IMR-90 (cell line): ENCODE measurements at regions not wholly inside any gene's neighbourhood (a gene's known extent, or its start where the extent isn't known, plus 50 kb on each side); places are given as distances from the start of the nearest gene placed in this dataset.

Experiments
- ATAC-seq: fragments of 200-7000 bp; cut with Tn5 transposase; 2 replicates; pipeline ENCODE4 v1.9.1; 2020; ENCODE audit warnings: low read depth, mild to moderate bottlenecking, moderate library complexity
- BruUV-seq: library from RNA; stranded (reverse); fragments of 400-500 nt; replicated peaks from 2 replicates; lab custom pipeline; 2021; lab: Mats Ljungman, UMichigan
- CTCF ChIA-PET: fragments of 300-600 bp; formaldehyde crosslinking; extraction: SDS; loops from one replicate; lab custom pipeline; 2021; ENCODE audit warnings: antibody characterized with exemption; lab: Yijun Ruan, JAX
- POLR2A ChIA-PET: fragments of 300-600 bp; sonication (Branson Sonifier 250); formaldehyde crosslinking; loops from one replicate; lab custom pipeline; 2022; ENCODE audit warnings: antibody characterized with exemption; ENCODE audit not compliant: unreplicated experiment; lab: Charles Lee
- DNase-seq: peaks from one replicate; pipeline ENCODE4 v3.0.0; 2013
- H2AFZ ChIP-seq: replicated peaks from 2 replicates; pipeline ENCODE3; 2013; ENCODE audit warnings: low read length, mild to moderate bottlenecking; ENCODE audit not compliant: poor library complexity
- H2AK5ac ChIP-seq: 2 replicates; pipeline ENCODE4 v1.6.1; 2013; ENCODE audit warnings: low read depth, low read length, inconsistent platforms
- H2AK9ac ChIP-seq: replicated peaks from 2 replicates; pipeline ENCODE3; 2013; ENCODE audit warnings: mild to moderate bottlenecking, low read depth, low read length, moderate library complexity; ENCODE audit not compliant: poor library complexity
- H2BK120ac ChIP-seq: 2 replicates; pipeline ENCODE4 v1.6.1; 2013; ENCODE audit warnings: low read depth, low read length, inconsistent platforms
- H2BK15ac ChIP-seq: 3 replicates; pipeline ENCODE4 v1.6.1; 2013; ENCODE audit warnings: low read depth, low read length, inconsistent platforms
- H2BK20ac ChIP-seq: 2 replicates; pipeline ENCODE4 v1.6.1; 2013; ENCODE audit warnings: low read depth, mild to moderate bottlenecking, inconsistent platforms, low read length, moderate library complexity
- H2BK5ac ChIP-seq: 2 replicates; pipeline ENCODE4 v1.6.1; 2013; ENCODE audit warnings: mild to moderate bottlenecking, low read depth, low read length, inconsistent platforms; ENCODE audit not compliant: poor library complexity, severe bottlenecking
- H3K14ac ChIP-seq: replicated peaks from 2 replicates; pipeline ENCODE4 v1.6.1; 2013; ENCODE audit warnings: low read depth, low read length, inconsistent platforms
- H3K18ac ChIP-seq: 2 replicates; pipeline ENCODE4 v1.6.1; 2013; ENCODE audit warnings: low read depth, low read length, control low read depth
- H3K23ac ChIP-seq: 2 replicates; pipeline ENCODE4 v1.6.1; 2013; ENCODE audit warnings: low read depth, low read length, inconsistent platforms
- H3K27ac ChIP-seq: 2 replicates; pipeline ENCODE4 v1.5.1; 2013; ENCODE audit warnings: mild to moderate bottlenecking, control low read depth, low read length; ENCODE audit not compliant: insufficient read depth
- H3K27me3 ChIP-seq: 2 replicates; pipeline ENCODE4 v1.6.1; 2013; ENCODE audit warnings: low read length; ENCODE audit not compliant: control insufficient read depth, insufficient read depth
- H3K36me3 ChIP-seq: 2 replicates; pipeline ENCODE4 v1.6.1; 2013; ENCODE audit warnings: low read length, mixed read lengths; ENCODE audit not compliant: control insufficient read depth, insufficient read depth
- H3K4ac ChIP-seq: 2 replicates; pipeline ENCODE4 v1.6.1; 2013; ENCODE audit warnings: low read depth, low read length, inconsistent platforms
- H3K4me1 ChIP-seq: 2 replicates; pipeline ENCODE4 v1.6.1; 2013; ENCODE audit warnings: low read length, mixed read lengths; ENCODE audit not compliant: control insufficient read depth, insufficient read depth
- H3K4me2 ChIP-seq: 2 replicates; pipeline ENCODE4 v1.6.1; 2013; ENCODE audit warnings: low read depth, mild to moderate bottlenecking, control low read depth, low read length, moderate library complexity
- H3K4me3 ChIP-seq: 2 replicates; pipeline ENCODE4 v1.5.1; 2013; ENCODE audit warnings: low read depth, mild to moderate bottlenecking, control low read depth, low read length, moderate library complexity; ENCODE audit not compliant: insufficient read depth
- H3K56ac ChIP-seq: 2 replicates; pipeline ENCODE4 v1.6.1; 2013; ENCODE audit warnings: low read length, inconsistent platforms; ENCODE audit not compliant: insufficient read depth; ENCODE audit errors: extremely low read depth
- H3K79me1 ChIP-seq, 2 experiments: 2 replicates each; pipeline ENCODE4 v1.6.1; 2013; ENCODE audit warnings: low read length in 2 of 2, inconsistent platforms in 1 of 2, low read depth in 1 of 2
- H3K9ac ChIP-seq: 2 replicates; pipeline ENCODE4 v1.6.1; 2013; ENCODE audit warnings: low read depth, low read length, control low read depth
- H3K9me1 ChIP-seq: 2 replicates; pipeline ENCODE4 v1.6.1; 2013; ENCODE audit warnings: low read length, inconsistent platforms; ENCODE audit not compliant: insufficient read depth
- H3K9me3 ChIP-seq: 2 replicates; pipeline ENCODE4 v1.6.1; 2013; ENCODE audit warnings: low read length; ENCODE audit not compliant: control insufficient read depth, insufficient read depth
- H4K20me1 ChIP-seq: 2 replicates; pipeline ENCODE4 v1.6.1; 2013; ENCODE audit warnings: low read length, inconsistent platforms; ENCODE audit not compliant: insufficient read depth
- H4K5ac ChIP-seq: 2 replicates; pipeline ENCODE4 v1.6.1; 2013; ENCODE audit warnings: mild to moderate bottlenecking, low read depth, low read length, control low read depth
- H4K8ac ChIP-seq, 2 experiments: 2 replicates each; pipeline ENCODE4 v1.6.1; 2013; ENCODE audit warnings: low read depth in 2 of 2, low read length in 2 of 2, control low read depth in 1 of 2, inconsistent platforms in 1 of 2
- H4K91ac ChIP-seq: 2 replicates; pipeline ENCODE4 v1.6.1; 2013; ENCODE audit warnings: low read depth, low read length, inconsistent platforms; ENCODE audit not compliant: insufficient read depth
- BHLHE40 ChIP-seq: fragments of 150-350 bp; IDR thresholded peaks from 2 replicates; pipeline ENCODE4 v1.6.1; 2016; ENCODE audit warnings: mild to moderate bottlenecking, low read depth, low read length
- ELK1 ChIP-seq: fragments of 150-350 bp; IDR thresholded peaks from 2 replicates; pipeline ENCODE4 v1.6.1; 2016; ENCODE audit warnings: low read depth, mild to moderate bottlenecking, low read length, moderate library complexity, borderline replicate concordance
- MAFK ChIP-seq: IDR thresholded peaks from 2 replicates; pipeline ENCODE4 v1.6.1; 2012; ENCODE audit warnings: low read depth, low read length, improper control_type of control experiment
- MXI1 ChIP-seq: IDR thresholded peaks from 2 replicates; pipeline ENCODE4 v1.6.1; 2012; ENCODE audit warnings: low read depth, mild to moderate bottlenecking, low read length, moderate library complexity, borderline replicate concordance
- RAD21 ChIP-seq: IDR thresholded peaks from 2 replicates; pipeline ENCODE4 v1.6.1; 2012; ENCODE audit warnings: low read length, improper control_type of control experiment
- RCOR1 ChIP-seq: IDR thresholded peaks from 2 replicates; pipeline ENCODE4 v1.6.1; 2012; ENCODE audit warnings: mild to moderate bottlenecking, low read length, improper control_type of control experiment; ENCODE audit not compliant: insufficient replicate concordance
- USF2 ChIP-seq: fragments of 150-350 bp; IDR thresholded peaks from 2 replicates; pipeline ENCODE4 v1.6.1; 2017; ENCODE audit warnings: mild to moderate bottlenecking, antibody characterized with exemption, low read length, low read depth
- WGBS, 2 experiments: methylation state at CpG; one replicate each; pipeline versions ENCODE4 v1.1.5 to v1.1.7; 2013; ENCODE audit warnings: missing lambda C conversion rate in 2 of 2; ENCODE audit not compliant: insufficient read length in 1 of 2; ENCODE audit errors: extremely low coverage in 2 of 2; 5-methylcytosine and 5-hydroxymethylcytosine counted together
- dilution Hi-C: fragments of 300-500 bp; cut with HindIII; formaldehyde crosslinking; loops from one replicate; pipeline ENCODE4 v1.14.3; 2018; ENCODE audit warnings: low sequenced_read_pairs; ENCODE audit not compliant: unreplicated experiment
- in situ Hi-C: fragments of 300-500 bp; cut with MboI; formaldehyde crosslinking; loops from 3 replicates; pipeline ENCODE4 v1.14.3; 2019; ENCODE audit warnings: low sequenced_read_pairs, inconsistent platforms, mixed read lengths
- intact Hi-C: fragments of 100-400 bp; cut with micrococcal nuclease; formaldehyde crosslinking; loops from 2 replicates; pipeline ENCODE4 v1.10.0; 2022

- ATAC-seq (no peak), DNase-seq (no peak)
- Histone ChIP-seq H4K5ac (no peak overlapping the region), H4K8ac (no peak overlapping the region), H2AK5ac (no peak overlapping the region), H3K56ac (no peak overlapping the region), H3K4me2 (no peak overlapping the region), H3K4ac (no peak overlapping the region), H3K9ac (no peak overlapping the region), H3K14ac (no peak overlapping the region), H2BK20ac (no peak overlapping the region), H2AK9ac (no peak overlapping the region), H3K79me1 (no peaks in the 10 kb centered on the region), H4K20me1 (no peaks in the 10 kb centered on the region), H2BK15ac (no peak overlapping the region), H3K9me1 (no peaks in the 10 kb centered on the region), H2AFZ (no peak overlapping the region), H3K4me1 (no peaks in the 10 kb centered on the region), H3K18ac (no peak overlapping the region), H2BK5ac (no peak overlapping the region), H3K23ac (no peak overlapping the region), H2BK120ac (no peak overlapping the region), H3K4me3 (no peak overlapping the region), H3K36me3 (no peaks in the 10 kb centered on the region), H4K91ac (no peak overlapping the region), H3K27me3 (no peaks in the 10 kb centered on the region; the same call in 1 of the 2 replicates), H3K27ac (no peak overlapping the region), H3K9me3 (no peaks in the 10 kb centered on the region; the same call in 1 of the 2 replicates)
- TF ChIP-seq MAFK, result no peak
- no peak for TF ChIP-seq MXI1
- TF ChIP-seq RAD21, result no peak
- no peak for TF ChIP-seq ELK1
- TF ChIP-seq BHLHE40, result no peak
- TF ChIP-seq USF2, result no peak
- no peak for TF ChIP-seq RCOR1
- intact Hi-C loops (no loop called here), dilution Hi-C loops (no loop called here), in situ Hi-C loops (no loop called here)
- WGBS, 2 experiments, result no CpG with 5 or more reads among the region's 2 CpGs
- ChIA-PET CTCF (no interaction called here), POLR2A (no interaction called here)
- no TSS peak for BruUV-seq
Measured at GRCh38 chr15:79221696-79222095, 60.8 kb upstream of the ANKRD34C start.
